ENCODE measurements at regions not wholly inside any gene's neighbourhood (a gene's known extent, or its start where the extent isn't known, plus 50 kb on each side); places are given as distances from the start of the nearest gene placed in this dataset.

GRCh38 chr3:56851966-56852884, 50.5 kb upstream of the ARHGEF3 start:
- TF ChIP-seq, protein P1, sequence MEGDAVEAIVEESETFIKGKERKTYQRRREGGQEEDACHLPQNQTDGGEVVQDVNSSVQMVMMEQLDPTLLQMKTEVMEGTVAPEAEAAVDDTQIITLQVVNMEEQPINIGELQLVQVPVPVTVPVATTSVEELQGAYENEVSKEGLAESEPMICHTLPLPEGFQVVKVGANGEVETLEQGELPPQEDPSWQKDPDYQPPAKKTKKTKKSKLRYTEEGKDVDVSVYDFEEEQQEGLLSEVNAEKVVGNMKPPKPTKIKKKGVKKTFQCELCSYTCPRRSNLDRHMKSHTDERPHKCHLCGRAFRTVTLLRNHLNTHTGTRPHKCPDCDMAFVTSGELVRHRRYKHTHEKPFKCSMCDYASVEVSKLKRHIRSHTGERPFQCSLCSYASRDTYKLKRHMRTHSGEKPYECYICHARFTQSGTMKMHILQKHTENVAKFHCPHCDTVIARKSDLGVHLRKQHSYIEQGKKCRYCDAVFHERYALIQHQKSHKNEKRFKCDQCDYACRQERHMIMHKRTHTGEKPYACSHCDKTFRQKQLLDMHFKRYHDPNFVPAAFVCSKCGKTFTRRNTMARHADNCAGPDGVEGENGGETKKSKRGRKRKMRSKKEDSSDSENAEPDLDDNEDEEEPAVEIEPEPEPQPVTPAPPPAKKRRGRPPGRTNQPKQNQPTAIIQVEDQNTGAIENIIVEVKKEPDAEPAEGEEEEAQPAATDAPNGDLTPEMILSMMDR (IDR thresholded peaks at IDR 0.05; ENCODE audit: insufficient read depth, low read length): no peak
- TF ChIP-seq, protein P2, sequence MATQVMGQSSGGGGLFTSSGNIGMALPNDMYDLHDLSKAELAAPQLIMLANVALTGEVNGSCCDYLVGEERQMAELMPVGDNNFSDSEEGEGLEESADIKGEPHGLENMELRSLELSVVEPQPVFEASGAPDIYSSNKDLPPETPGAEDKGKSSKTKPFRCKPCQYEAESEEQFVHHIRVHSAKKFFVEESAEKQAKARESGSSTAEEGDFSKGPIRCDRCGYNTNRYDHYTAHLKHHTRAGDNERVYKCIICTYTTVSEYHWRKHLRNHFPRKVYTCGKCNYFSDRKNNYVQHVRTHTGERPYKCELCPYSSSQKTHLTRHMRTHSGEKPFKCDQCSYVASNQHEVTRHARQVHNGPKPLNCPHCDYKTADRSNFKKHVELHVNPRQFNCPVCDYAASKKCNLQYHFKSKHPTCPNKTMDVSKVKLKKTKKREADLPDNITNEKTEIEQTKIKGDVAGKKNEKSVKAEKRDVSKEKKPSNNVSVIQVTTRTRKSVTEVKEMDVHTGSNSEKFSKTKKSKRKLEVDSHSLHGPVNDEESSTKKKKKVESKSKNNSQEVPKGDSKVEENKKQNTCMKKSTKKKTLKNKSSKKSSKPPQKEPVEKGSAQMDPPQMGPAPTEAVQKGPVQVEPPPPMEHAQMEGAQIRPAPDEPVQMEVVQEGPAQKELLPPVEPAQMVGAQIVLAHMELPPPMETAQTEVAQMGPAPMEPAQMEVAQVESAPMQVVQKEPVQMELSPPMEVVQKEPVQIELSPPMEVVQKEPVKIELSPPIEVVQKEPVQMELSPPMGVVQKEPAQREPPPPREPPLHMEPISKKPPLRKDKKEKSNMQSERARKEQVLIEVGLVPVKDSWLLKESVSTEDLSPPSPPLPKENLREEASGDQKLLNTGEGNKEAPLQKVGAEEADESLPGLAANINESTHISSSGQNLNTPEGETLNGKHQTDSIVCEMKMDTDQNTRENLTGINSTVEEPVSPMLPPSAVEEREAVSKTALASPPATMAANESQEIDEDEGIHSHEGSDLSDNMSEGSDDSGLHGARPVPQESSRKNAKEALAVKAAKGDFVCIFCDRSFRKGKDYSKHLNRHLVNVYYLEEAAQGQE (IDR thresholded peaks at IDR 0.05; ENCODE audit: insufficient replicate concordance, low read depth): no peak
- TF ChIP-seq POLR2AphosphoS5 (IDR thresholded peaks at IDR 0.05; ENCODE audit: low read depth): no peak
- TF ChIP-seq GABPA (IDR thresholded peaks at IDR 0.05; ENCODE audit: low read depth): no peak
- TF ChIP-seq SPI1 (IDR thresholded peaks at IDR 0.05; ENCODE audit: borderline replicate concordance, low read depth): no peak
- DNase-seq (ENCODE audit: low read depth in 1 of 2, low spot score in 1 of 2): no peak
- Histone ChIP-seq H3K4me3 (replicated peaks; ENCODE audit: insufficient read depth, low read length) (no peak overlapping the region), H3K27me3 (ENCODE audit: insufficient read depth, poor library complexity, severe bottlenecking) (no peaks in the 10 kb centered on the region), H3K27ac (replicated peaks) (no peak overlapping the region)

All from HL-60 (cell line).